Neuronal stem cell (in vitro differentiated cells): ENCODE measurements at regions not wholly inside any gene's neighbourhood (a gene's known extent, or its start where the extent isn't known, plus 50 kb on each side); places are given as distances from the start of the nearest gene placed in this dataset.

Source experiments
- DNase-seq: peaks from one replicate; pipeline ENCODE4 v3.0.0-alpha.2; 2013; ENCODE audit warnings: low spot score
- H2AFZ ChIP-seq: one replicate; pipeline ENCODE4 v1.6.1; 2013; ENCODE audit warnings: mild to moderate bottlenecking, low read length, inconsistent platforms
- H2AK5ac ChIP-seq: 2 replicates; pipeline ENCODE4 v1.6.1; 2013; ENCODE audit warnings: low read depth, mild to moderate bottlenecking, inconsistent platforms, low read length, moderate library complexity, mixed read lengths
- H2BK120ac ChIP-seq: 2 replicates; pipeline ENCODE4 v1.6.1; 2013; ENCODE audit warnings: low read depth, mild to moderate bottlenecking, inconsistent platforms, low read length, moderate library complexity, mixed read lengths
- H2BK12ac ChIP-seq: one replicate; pipeline ENCODE4 v1.6.1; 2013; ENCODE audit warnings: low read length, inconsistent platforms
- H2BK15ac ChIP-seq: 2 replicates; pipeline ENCODE4 v1.6.1; 2013; ENCODE audit warnings: mild to moderate bottlenecking, low read length, inconsistent platforms, mixed read lengths
- H2BK5ac ChIP-seq: one replicate; pipeline ENCODE4 v1.6.1; 2013; ENCODE audit warnings: inconsistent platforms, mild to moderate bottlenecking, low read length, moderate library complexity
- H3K14ac ChIP-seq: one replicate; pipeline ENCODE4 v1.6.1; 2013; ENCODE audit warnings: low read length, inconsistent platforms
- H3K18ac ChIP-seq: 2 replicates; pipeline ENCODE4 v1.6.1; 2013; ENCODE audit warnings: low read length, inconsistent platforms
- H3K23ac ChIP-seq: 2 replicates; pipeline ENCODE4 v1.6.1; 2013; ENCODE audit warnings: low read depth, mild to moderate bottlenecking, mixed read lengths, low read length, inconsistent platforms; ENCODE audit not compliant: poor library complexity
- H3K27ac ChIP-seq: replicated peaks from 3 replicates; pipeline ENCODE4 v1.5.1; 2013; ENCODE audit warnings: low read length, inconsistent platforms
- H3K27me3 ChIP-seq, 3 experiments: 2 replicates each; pipeline ENCODE4 v1.6.1; 2013; ENCODE audit warnings: low read length in 3 of 3, mild to moderate bottlenecking in 2 of 3, inconsistent platforms in 1 of 3, low read depth in 1 of 3, mixed read lengths in 1 of 3, moderate library complexity in 1 of 3; ENCODE audit not compliant: control insufficient read depth in 3 of 3, insufficient read depth in 3 of 3
- H3K36me3 ChIP-seq, 2 donors: replicated peaks in 1 of 2; 2 replicates each; pipeline ENCODE4 v1.6.1; 2013; ENCODE audit warnings: low read length in 2 of 2; ENCODE audit not compliant: control insufficient read depth in 2 of 2, insufficient read depth in 2 of 2
- H3K4ac ChIP-seq: 2 replicates; pipeline ENCODE4 v1.6.1; 2013; ENCODE audit warnings: inconsistent platforms, mild to moderate bottlenecking, low read length, moderate library complexity
- H3K4me1 ChIP-seq, 2 donors: 1 replicate in 1 of 2; 2 replicates in 1 of 2; pipeline ENCODE4 v1.6.1; 2013; ENCODE audit warnings: low read length in 2 of 2, low read depth in 1 of 2; ENCODE audit not compliant: control insufficient read depth in 2 of 2, insufficient read depth in 1 of 2
- H3K4me2 ChIP-seq: one replicate; pipeline ENCODE4 v1.6.1; 2013; ENCODE audit warnings: mild to moderate bottlenecking, low read length, inconsistent platforms; ENCODE audit not compliant: insufficient read depth, poor library complexity, severe bottlenecking
- H3K4me3 ChIP-seq, 2 donors: 2 replicates each; pipeline ENCODE4 v1.5.1; 2013; ENCODE audit warnings: low read length in 2 of 2, mild to moderate bottlenecking in 2 of 2, inconsistent platforms in 1 of 2, moderate library complexity in 1 of 2
- H3K79me1 ChIP-seq: one replicate; pipeline ENCODE4 v1.6.1; 2013; ENCODE audit warnings: low read depth, mild to moderate bottlenecking, inconsistent platforms, low read length, moderate library complexity
- H3K9ac ChIP-seq: one replicate; pipeline ENCODE4 v1.6.1; 2013; ENCODE audit warnings: mild to moderate bottlenecking, low read depth, low read length, inconsistent platforms; ENCODE audit not compliant: poor library complexity
- H3K9me3 ChIP-seq, 2 donors: replicated peaks in 1 of 2; 2 replicates each; pipeline versions ENCODE3 to v1.6.1; 2013; ENCODE audit warnings: low read length in 2 of 2, mild to moderate bottlenecking in 2 of 2, inconsistent platforms in 1 of 2, low read depth in 1 of 2, mixed read lengths in 1 of 2, moderate library complexity in 1 of 2; ENCODE audit not compliant: control insufficient read depth in 2 of 2, insufficient read depth in 1 of 2
- H4K8ac ChIP-seq: one replicate; pipeline ENCODE4 v1.6.1; 2013; ENCODE audit warnings: low read depth, mild to moderate bottlenecking, inconsistent platforms, low read length, moderate library complexity
- H4K91ac ChIP-seq: one replicate; pipeline ENCODE4 v1.6.1; 2013; ENCODE audit warnings: low read length, low read depth, mild to moderate bottlenecking, inconsistent platforms; ENCODE audit not compliant: poor library complexity
- WGBS, 2 donors: extraction: QIAGEN DNeasy Blood & Tissue Kit; methylation state at CpG; one replicate each; pipeline ENCODE4 v1.1.7; 2013; ENCODE audit warnings: missing lambda C conversion rate in 2 of 2, mixed read lengths in 1 of 2; ENCODE audit not compliant: insufficient read length in 2 of 2, insufficient replicate concordance in 1 of 2; ENCODE audit errors: extremely low coverage in 2 of 2; 5-methylcytosine and 5-hydroxymethylcytosine counted together

- no CpG with 5 or more reads among the region's 5 CpGs for WGBS, 2 donors
- Histone ChIP-seq H3K27ac (no peak overlapping the region), H2AK5ac (no peak overlapping the region), H2BK5ac (no peak overlapping the region), H4K8ac (no peak overlapping the region), H3K4me3 (no peak overlapping the region), H2BK12ac (no peak overlapping the region), H3K36me3 (no peaks in the 10 kb centered on the region), H3K14ac (no peak overlapping the region), H3K9ac (no peak overlapping the region), H3K79me1 (no peaks in the 10 kb centered on the region), H3K4ac (no peak overlapping the region), H3K27me3 (no peaks in the 10 kb centered on the region), H2BK15ac (no peak overlapping the region), H3K4me2 (no peak overlapping the region), H3K4me1 (no peaks in the 10 kb centered on the region), H2BK120ac (no peak overlapping the region), H2AFZ (no peak overlapping the region), H4K91ac (no peak overlapping the region), H3K23ac (no peak overlapping the region), H3K18ac (no peak overlapping the region), H3K9me3 (peaks cover 0 to 2% of the 10 kb centered on the region in 2 donors)
- no peak for DNase-seq
Observed at GRCh38 chr4:187547316-187547715, 448.3 kb upstream of the ZFP42 start.

- H3K4me2 ChIP-seq: no peak overlapping the region
- no peak overlapping the region for H2BK15ac ChIP-seq
- no peak overlapping the region for H3K23ac ChIP-seq
- WGBS, 2 donors: no CpG with 5 or more reads among the region's 5 CpGs
- no peak overlapping the region for H3K4me3 ChIP-seq
- no peak overlapping the region for H2BK120ac ChIP-seq
- H3K18ac ChIP-seq: no peak overlapping the region
- no peak overlapping the region for H3K9ac ChIP-seq
- no peak overlapping the region for H2AK5ac ChIP-seq
- no peaks in the 10 kb centered on the region for H3K27me3 ChIP-seq
- DNase-seq: no peak
- no peak overlapping the region for H2AFZ ChIP-seq
- H3K36me3 ChIP-seq: no peaks in the 10 kb centered on the region
- H3K4ac ChIP-seq: no peak overlapping the region
- H3K9me3 ChIP-seq: peaks cover 0 to 2% of the 10 kb centered on the region in 2 donors
- H3K27ac ChIP-seq: no peak overlapping the region
- no peak overlapping the region for H3K14ac ChIP-seq
- no peaks in the 10 kb centered on the region for H3K79me1 ChIP-seq
- H3K4me1 ChIP-seq: no peaks in the 10 kb centered on the region
- H2BK12ac ChIP-seq: no peak overlapping the region
- H4K91ac ChIP-seq: no peak overlapping the region
- H2BK5ac ChIP-seq: no peak overlapping the region
- no peak overlapping the region for H4K8ac ChIP-seq
Observed at GRCh38 chr4:187550256-187550950, 445.2 kb upstream of the ZFP42 start.

GRCh38 chr4:187552781-187553180 lies 442.8 kb upstream of the ZFP42 start:
- no peak overlapping the region for H2BK5ac ChIP-seq
- no peak overlapping the region for H4K8ac ChIP-seq
- no peaks in the 10 kb centered on the region for H3K79me1 ChIP-seq
- H3K4me1 ChIP-seq: no peaks in the 10 kb centered on the region
- no peaks in the 10 kb centered on the region for H3K27me3 ChIP-seq
- no peak for DNase-seq
- no peak overlapping the region for H3K27ac ChIP-seq
- H3K9ac ChIP-seq: no peak overlapping the region
- no CpG with 5 or more reads among the region's 4 CpGs for WGBS, 2 donors
- no peak overlapping the region for H2AK5ac ChIP-seq
- H3K4me2 ChIP-seq: no peak overlapping the region
- no peak overlapping the region for H2BK12ac ChIP-seq
- H3K36me3 ChIP-seq: no peaks in the 10 kb centered on the region
- H3K4me3 ChIP-seq: no peak overlapping the region
- H3K23ac ChIP-seq: no peak overlapping the region
- no peak overlapping the region for H3K14ac ChIP-seq
- H2BK120ac ChIP-seq: no peak overlapping the region
- no peak overlapping the region for H3K4ac ChIP-seq
- H4K91ac ChIP-seq: no peak overlapping the region
- H3K9me3 ChIP-seq: peaks cover 0 to 2% of the 10 kb centered on the region in 2 donors
- no peak overlapping the region for H2BK15ac ChIP-seq
- no peak overlapping the region for H3K18ac ChIP-seq
- no peak overlapping the region for H2AFZ ChIP-seq

- no peak overlapping the region for H4K91ac ChIP-seq
- H3K18ac ChIP-seq: no peak overlapping the region
- H3K23ac ChIP-seq: no peak overlapping the region
- H3K9me3 ChIP-seq: peaks cover 0 to 2% of the 10 kb centered on the region in 2 donors
- H3K27ac ChIP-seq: no peak overlapping the region
- H2AFZ ChIP-seq: no peak overlapping the region
- no peak overlapping the region for H3K9ac ChIP-seq
- DNase-seq: no peak
- no peak overlapping the region for H2BK120ac ChIP-seq
- H3K4me3 ChIP-seq: no peak overlapping the region
- H4K8ac ChIP-seq: no peak overlapping the region
- H3K27me3 ChIP-seq: no peaks in the 10 kb centered on the region
- no peak overlapping the region for H2BK12ac ChIP-seq
- no peaks in the 10 kb centered on the region for H3K4me1 ChIP-seq
- H2BK5ac ChIP-seq: no peak overlapping the region
- no peak overlapping the region for H2AK5ac ChIP-seq
- H3K14ac ChIP-seq: no peak overlapping the region
- H3K4ac ChIP-seq: no peak overlapping the region
- no peaks in the 10 kb centered on the region for H3K36me3 ChIP-seq
- no peak overlapping the region for H2BK15ac ChIP-seq
- no peaks in the 10 kb centered on the region for H3K79me1 ChIP-seq
- H3K4me2 ChIP-seq: no peak overlapping the region
Observed at GRCh38 chr4:187555174-187555573, 440.4 kb upstream of the ZFP42 start.
